GM12864 (cell line): ENCODE measurements at regions not wholly inside any gene's neighbourhood (a gene's known extent, or its start where the extent isn't known, plus 50 kb on each side); places are given as distances from the start of the nearest gene placed in this dataset.

Source experiments
- DNase-seq: peaks from one replicate; pipeline ENCODE4 v3.0.0-alpha.2; 2011; ENCODE audit warnings: low read depth
- H3K4me3 ChIP-seq: 2 replicates; pipeline ENCODE4 v1.5.1; 2011; ENCODE audit warnings: mild to moderate bottlenecking, low read depth, low read length, control low read depth
- CTCF ChIP-seq: IDR thresholded peaks from 2 replicates; pipeline ENCODE4 v1.5.1; 2011; ENCODE audit warnings: low read depth, mild to moderate bottlenecking, moderate library complexity, low read length, control low read depth, inconsistent platforms; ENCODE audit errors: missing control alignments

DNA sequence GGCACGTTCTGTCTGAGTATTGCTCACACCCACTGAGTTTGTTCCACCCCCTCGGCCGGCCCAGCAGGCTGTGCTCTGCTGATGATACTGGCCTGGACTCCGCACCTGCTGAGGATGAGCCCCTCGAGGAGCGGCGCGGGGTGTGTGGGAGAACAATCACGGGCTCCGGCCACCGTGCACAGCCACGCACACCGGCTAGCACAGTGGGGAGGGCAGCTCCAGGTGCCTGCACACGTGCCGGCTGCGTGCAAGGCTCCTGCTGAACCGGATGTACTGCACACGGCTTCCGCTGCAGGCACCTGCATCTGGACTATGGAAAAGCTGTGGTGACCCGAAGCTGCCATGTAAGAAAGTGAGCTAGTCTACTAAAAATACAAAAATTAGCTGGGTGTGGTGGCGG is 485.2 kb upstream of the CDH9 start:
- no peak for TF ChIP-seq CTCF
- no peak for DNase-seq
- no peak overlapping the region for H3K4me3 ChIP-seq

GRCh38 chr5:27516437-27516836 is 478.1 kb upstream of the CDH9 start:
- no peak for DNase-seq
- TF ChIP-seq CTCF: no peak
- no peak overlapping the region for H3K4me3 ChIP-seq

DNA sequence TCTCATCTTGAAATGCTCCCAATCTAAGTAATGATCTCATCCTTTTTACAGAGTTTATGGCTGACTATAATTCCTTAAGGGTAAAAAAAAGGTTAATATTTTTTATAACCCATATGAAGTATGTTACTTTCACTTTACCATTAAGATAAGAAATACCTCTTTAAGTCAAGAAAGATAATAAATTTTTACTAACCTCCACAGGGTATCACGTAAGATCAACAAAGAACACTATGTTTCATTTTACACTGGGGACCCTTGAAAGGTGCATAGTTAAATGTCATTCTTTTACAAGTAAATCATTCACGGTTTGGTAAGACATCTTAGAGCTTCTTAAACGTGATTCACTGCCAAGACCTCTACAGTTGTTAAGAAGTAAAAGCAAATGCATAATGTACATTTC is 472.7 kb upstream of the CDH9 start:
- DNase-seq: no peak
- no peak overlapping the region for H3K4me3 ChIP-seq
- no peak for TF ChIP-seq CTCF

GRCh38 chr5:27503813-27504212 is 465.4 kb upstream of the CDH9 start:
- no peak for DNase-seq
- TF ChIP-seq CTCF: no peak
- no peak overlapping the region for H3K4me3 ChIP-seq

- H3K4me3 ChIP-seq: no peak overlapping the region
- no peak for TF ChIP-seq CTCF
Measured at GRCh38 chr5:27502236-27502635, 463.9 kb upstream of the CDH9 start.

DNA sequence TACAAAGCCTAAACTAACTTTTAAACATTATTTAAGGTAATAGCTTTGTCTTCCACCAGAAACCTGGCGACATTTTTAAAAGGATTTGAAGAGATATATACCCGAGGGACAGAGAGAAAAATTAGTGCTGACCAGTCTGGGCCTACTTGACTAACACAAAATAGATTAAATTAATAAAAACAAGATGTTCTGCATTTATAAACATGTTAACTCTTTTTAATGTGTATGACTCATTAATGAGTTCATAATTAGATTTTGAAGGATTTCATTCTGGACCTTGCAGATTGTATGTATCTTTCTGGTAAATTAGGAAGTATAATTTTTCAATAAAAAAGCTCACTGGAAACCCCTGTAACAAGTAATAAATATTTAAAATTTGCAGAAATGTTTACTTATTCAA is 459.1 kb upstream of the CDH9 start:
- no peak overlapping the region for H3K4me3 ChIP-seq
- TF ChIP-seq CTCF: no peak
- DNase-seq: no peak

More at GRCh38 chr5:27502236-27502635, 463.9 kb upstream of the CDH9 start:
- DNase-seq: no peak

DNA sequence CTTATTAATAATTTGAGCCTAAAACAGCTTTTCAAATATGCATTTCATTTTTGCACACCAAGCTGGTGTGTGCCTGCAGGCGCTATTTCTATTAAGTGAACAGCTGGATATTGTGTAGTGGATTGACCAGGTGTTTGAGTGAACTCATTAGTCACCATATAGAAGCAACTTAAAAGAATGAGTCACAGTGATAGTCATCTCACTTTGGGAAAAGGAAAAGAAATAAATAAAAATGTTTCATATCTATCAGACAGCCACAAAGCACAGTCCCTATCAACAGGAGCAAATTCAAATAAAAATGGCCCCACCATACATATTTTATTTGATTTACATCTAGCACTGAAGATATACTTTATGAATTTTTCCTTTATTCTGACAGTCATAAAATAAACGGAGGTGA is 456.5 kb upstream of the CDH9 start:
- TF ChIP-seq CTCF: no peak
- no peak overlapping the region for H3K4me3 ChIP-seq
- no peak for DNase-seq
